Brain microvascular endothelial cell (primary cell): ENCODE measurements at regions not wholly inside any gene's neighbourhood (a gene's known extent, or its start where the extent isn't known, plus 50 kb on each side); places are given as distances from the start of the nearest gene placed in this dataset.

Source experiments
- DNase-seq: peaks from one replicate; pipeline ENCODE4 v3.0.0-alpha.2; 2020
- H3K27ac ChIP-seq: fragments of 250-450 bp; sonication (Bioruptor Pico); 2 replicates; pipeline ENCODE4 v1.5.1; 2020; ENCODE audit warnings: mild to moderate bottlenecking, moderate library complexity
- H3K27me3 ChIP-seq: fragments of 250-450 bp; sonication (Bioruptor Pico); replicated peaks from 2 replicates; pipeline ENCODE4 v1.5.1; 2020; ENCODE audit warnings: mild to moderate bottlenecking
- H3K36me3 ChIP-seq: fragments of 250-450 bp; sonication (Bioruptor Pico); replicated peaks from 2 replicates; pipeline ENCODE4 v1.5.1; 2020; ENCODE audit warnings: mild to moderate bottlenecking
- H3K4me3 ChIP-seq: 2 replicates; pipeline ENCODE4 v1.5.1; 2011; ENCODE audit warnings: low read depth, mild to moderate bottlenecking, control low read depth, low read length, moderate library complexity
- CTCF ChIP-seq: IDR thresholded peaks from 2 replicates; pipeline ENCODE4 v1.5.1; 2011; ENCODE audit warnings: low read depth, mild to moderate bottlenecking, moderate library complexity, low read length, control low read depth, inconsistent platforms; ENCODE audit errors: missing control alignments
- in situ Hi-C: cut with HindIII; loops from 2 replicates; pipeline ENCODE4 v1.10.0; 2017; ENCODE audit warnings: low sequenced_read_pairs, low pct_ligation_motif_present

- TF ChIP-seq CTCF, result no peak
- in situ Hi-C loops, result no loop called here
- Histone ChIP-seq H3K27ac (no peak overlapping the region), H3K27me3 (no peaks in the 10 kb centered on the region), H3K4me3 (no peak overlapping the region), H3K36me3 (no peaks in the 10 kb centered on the region)
- DNase-seq, result no peak
Measured at GRCh38 chr2:6692819-6693218, 172.9 kb downstream of the CMPK2 start.

- Histone ChIP-seq H3K27me3 (no peaks in the 10 kb centered on the region), H3K27ac (no peak overlapping the region), H3K4me3 (no peak overlapping the region), H3K36me3 (no peaks in the 10 kb centered on the region)
- no peak for TF ChIP-seq CTCF
- DNase-seq, result peak; percentile 13
- in situ Hi-C loops, result no loop called here
Measured at GRCh38 chr2:6694555-6694954, 171.2 kb downstream of the CMPK2 start.

- in situ Hi-C loops, result no loop called here
- H3K27me3 ChIP-seq, result no peaks in the 10 kb centered on the region
- TF ChIP-seq CTCF, result no peak
- no peak for DNase-seq
- no peaks in the 10 kb centered on the region for H3K36me3 ChIP-seq
- H3K27ac ChIP-seq, result no peak overlapping the region
- no peak overlapping the region for H3K4me3 ChIP-seq
Measured at GRCh38 chr2:6700335-6700734, 165.4 kb downstream of the CMPK2 start.

- Histone ChIP-seq H3K27ac (no peak overlapping the region), H3K27me3 (no peaks in the 10 kb centered on the region), H3K36me3 (no peaks in the 10 kb centered on the region), H3K4me3 (no peak overlapping the region)
- in situ Hi-C loops, result no loop called here
- no peak for TF ChIP-seq CTCF
- no peak for DNase-seq
Measured at GRCh38 chr2:6704077-6704476, 161.6 kb downstream of the CMPK2 start.

GRCh38 chr2:6721395-6721794 lies 144.3 kb downstream of the CMPK2 start:
- no peak for DNase-seq
- no peak for TF ChIP-seq CTCF
- no peak overlapping the region for H3K4me3 ChIP-seq
- H3K36me3 ChIP-seq, result no peaks in the 10 kb centered on the region
- H3K27me3 ChIP-seq, result no peaks in the 10 kb centered on the region
- no peak overlapping the region for H3K27ac ChIP-seq
- in situ Hi-C loops, result no loop called here

GRCh38 chr2:6722574-6722973 lies 143.1 kb downstream of the CMPK2 start:
- Histone ChIP-seq H3K27me3 (no peaks in the 10 kb centered on the region), H3K27ac (no peak overlapping the region), H3K4me3 (no peak overlapping the region), H3K36me3 (no peaks in the 10 kb centered on the region)
- no peak for TF ChIP-seq CTCF
- in situ Hi-C loops, result no loop called here
- no peak for DNase-seq
